ENCODE measurements at regions not wholly inside any gene's neighbourhood (a gene's known extent, or its start where the extent isn't known, plus 50 kb on each side); places are given as distances from the start of the nearest gene placed in this dataset.
A peak's percentile ranks its signal among the peaks of the same experiment; 100 is the strongest.
"Not testable (repeated sequence)": the region's sequence is repeated elsewhere in the genome, so short reads cannot be mapped to it uniquely, and the experiment has no call there.

DNA sequence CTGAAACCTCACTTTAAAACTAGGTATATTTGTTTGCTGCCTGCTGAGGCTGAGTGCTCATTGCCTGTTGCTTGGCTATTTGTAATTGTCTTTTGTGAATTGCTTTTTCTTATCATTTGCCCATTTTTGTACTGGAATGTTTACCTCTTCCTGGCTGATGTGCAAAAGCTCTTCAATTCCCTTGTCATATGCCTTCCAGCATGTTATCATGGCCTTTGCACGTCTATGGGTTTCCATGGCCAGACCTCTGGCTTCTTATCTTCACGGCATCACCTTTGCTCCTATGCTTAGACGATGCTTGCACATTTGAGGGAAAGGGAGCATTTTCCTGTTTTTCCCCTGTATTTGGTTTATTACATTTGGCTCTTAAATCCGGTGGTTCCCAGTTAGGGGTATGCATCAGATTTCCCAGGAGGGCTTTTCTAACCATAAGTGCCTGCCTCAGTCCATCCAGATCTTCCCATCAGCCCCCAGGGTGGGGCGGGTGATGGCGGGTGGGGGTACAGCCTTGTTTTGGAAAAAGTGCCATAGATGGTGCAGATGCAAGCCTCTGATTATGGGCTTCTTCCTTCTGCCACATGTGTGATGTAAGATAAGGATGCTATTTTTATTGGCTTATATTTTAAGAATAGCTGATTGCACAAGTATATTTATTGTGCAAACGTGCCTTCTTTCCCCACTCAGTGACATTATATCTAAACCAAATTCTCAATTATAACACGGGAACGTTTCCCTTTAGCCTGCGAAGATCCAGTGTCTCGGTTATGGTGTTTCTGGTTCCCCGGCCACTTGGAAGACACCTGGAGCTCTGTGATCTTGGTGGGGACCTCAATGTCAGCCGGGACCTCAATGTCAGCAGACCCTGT, 70.6 kb upstream of the SEPTIN5 start:
- DNase-seq: no peak

DNA sequence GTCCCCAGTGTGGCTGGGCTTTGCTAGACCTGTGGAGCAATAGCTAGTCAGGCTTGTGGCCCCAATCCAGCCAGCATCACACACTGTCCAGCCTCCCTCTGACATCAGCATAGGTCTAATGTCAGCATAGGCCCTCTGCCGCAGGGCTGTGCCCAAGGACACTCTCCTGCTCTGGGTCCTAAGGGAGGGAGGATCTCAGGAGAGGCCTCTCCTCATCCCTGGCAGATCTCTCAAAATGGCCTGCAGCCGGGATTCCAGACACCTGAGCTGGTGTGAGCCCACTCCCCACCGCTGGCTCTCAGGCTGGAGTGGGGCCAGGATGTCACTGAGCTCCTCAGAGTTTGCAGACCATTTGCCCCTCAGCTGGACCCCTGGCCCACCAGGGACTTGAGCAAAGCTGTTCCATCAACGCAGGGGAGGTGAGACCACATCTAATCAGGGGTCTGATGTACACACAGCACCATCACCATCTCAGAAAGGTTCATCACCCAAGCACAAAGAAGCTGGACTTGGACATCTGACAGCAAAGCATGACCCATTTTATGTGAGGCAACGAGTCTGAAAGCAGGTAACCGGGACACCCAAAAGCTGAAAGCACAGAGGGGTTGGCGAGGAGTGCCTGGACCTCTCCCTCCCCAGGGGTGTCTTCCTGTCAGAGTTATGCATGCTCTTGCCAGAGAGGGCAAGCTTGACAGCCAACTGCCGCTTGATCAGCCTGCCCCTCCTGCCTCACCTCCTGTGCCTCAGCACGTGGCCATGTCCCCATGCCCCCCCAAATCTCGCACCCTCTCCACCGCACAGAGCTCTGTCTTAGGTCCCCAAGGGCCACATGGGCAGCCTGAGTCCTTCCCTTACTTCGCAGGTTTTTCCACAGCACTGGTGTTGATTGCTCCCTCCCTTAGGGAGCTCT, 69.7 kb upstream of the SEPTIN5 start:
- no peak for DNase-seq

DNA sequence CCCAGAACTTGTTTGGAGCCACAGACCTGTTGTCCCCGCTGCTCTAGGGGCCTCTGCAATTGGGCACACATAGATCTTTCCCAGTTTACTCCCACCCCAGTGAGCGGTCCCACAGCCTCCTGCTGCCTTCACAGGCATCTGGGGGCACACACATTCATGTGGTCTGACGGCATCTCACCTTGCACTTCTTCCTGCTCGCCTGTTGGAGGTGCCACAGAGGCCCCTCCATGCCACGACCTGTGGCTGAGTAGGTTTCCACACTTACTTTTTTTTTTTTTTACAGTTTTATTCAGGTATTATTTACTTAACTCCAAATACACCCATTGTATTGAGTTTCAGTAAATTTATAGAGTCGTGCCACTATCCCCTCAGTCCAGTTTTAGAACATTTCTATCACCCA, 68.9 kb upstream of the SEPTIN5 start:
- no peak for DNase-seq

DNA sequence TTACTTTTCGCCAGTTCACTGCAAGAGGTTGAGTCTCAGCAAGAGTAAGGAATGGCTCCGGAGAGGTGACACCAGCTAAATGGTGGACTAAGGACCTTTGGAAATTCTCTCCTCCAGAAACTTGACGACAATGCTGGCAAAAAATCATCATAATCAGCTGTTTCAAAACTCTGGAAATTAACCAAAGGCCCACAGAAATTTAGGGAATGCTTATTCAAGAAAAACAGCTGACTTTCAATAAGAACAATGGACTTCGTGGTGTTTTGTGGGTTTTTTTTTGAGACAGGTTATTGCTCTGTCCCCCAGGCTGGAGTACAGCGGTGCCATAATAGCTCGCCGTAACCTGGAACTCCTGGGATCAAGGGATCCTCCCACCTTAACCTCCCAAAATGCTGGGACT, 68.4 kb upstream of the SEPTIN5 start:
- no peak for DNase-seq

DNA sequence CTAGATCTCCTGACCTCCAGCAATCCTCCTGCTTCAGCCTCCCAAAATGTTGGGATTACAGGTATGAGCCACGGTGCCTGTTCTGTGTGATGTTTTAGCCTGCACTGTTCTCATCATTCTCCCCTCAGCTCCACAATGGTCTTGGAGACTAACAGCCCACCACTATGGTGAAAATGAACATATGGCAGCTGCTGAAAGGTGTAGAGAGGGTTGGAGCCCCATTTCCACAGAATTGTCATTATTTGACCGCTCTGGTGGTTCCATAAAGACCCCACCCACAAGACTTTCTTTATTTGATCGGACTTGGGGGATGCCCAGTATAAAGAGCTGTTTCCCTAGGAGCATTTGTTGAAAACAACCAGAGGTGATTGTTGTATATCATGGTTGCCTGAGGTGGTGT, 67.9 kb upstream of the SEPTIN5 start:
- no peak for DNase-seq

DNA sequence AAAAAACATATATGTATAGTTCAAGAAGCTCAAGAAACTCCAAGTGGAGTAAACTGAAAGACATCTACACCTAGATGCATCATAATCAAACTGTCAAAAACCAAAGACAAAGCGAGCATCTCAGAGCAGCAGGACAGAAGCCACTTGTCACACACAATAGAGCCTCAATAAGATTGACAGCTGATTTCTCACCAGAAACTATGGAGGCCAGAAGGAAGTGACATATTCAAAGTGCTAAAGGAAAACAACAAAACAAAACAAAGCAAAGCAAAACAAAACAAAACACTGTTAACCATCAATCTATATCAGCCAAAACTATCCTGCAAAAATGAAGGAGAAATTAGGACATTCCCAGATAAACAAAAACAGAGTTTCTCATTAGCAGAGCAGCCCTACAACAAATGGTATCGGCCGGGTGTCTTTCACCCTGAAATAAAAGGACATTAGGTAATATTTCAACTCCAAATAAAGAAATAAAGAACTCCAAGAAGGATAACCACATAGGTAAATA, 65.8 kb upstream of the SEPTIN5 start:
- no peak for DNase-seq

DNA sequence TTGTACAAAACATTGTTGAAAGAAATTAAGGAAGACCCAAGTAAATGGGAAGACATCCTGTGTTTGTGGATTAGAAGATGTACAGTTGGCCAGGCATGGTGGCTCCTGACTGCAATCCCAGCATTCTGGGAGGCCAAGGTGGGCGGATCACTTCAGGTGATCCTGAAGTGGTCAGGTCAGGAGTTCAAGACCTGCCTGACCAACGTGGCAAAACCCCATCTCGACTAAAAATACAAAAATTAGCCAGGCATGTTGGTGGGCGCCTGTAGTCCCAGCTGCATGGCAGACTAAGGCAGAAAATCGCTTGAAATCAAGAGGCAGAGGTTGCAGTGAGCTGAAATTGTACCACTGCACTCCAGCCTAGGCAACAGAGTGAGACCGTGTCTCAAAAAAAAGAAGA, 62.0 kb upstream of the SEPTIN5 start:
- no peak for DNase-seq

DNA sequence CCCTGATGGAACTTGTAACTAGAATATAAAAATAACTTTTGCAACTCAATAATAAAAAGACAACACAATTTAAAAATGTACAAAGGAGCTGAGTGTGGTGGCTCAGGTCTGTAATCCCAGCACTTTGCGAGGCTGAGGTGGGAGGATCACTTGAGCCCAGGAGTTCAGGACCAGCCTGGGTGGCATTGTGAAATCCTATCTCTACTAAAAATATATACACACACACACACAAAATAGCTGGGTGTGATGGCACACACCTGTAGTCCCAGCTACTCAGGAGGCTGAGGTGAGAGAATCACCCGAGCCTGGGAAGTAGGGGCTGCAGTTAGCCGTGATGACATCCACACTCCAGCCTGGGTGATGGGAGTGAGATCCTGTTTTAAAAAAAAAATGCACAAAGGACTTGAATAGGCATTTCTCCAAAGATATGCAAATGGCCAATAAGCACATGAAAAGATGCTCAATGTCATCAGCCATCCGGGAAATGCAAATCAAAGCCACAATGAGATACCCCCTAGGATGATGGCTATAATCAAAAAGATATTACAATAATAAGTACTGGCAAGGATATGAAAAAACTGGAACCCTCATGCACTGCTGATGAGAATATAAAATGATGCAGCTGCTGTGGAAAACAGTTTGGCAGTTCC, 59.8 kb upstream of the SEPTIN5 start:
- no peak for DNase-seq

DNA sequence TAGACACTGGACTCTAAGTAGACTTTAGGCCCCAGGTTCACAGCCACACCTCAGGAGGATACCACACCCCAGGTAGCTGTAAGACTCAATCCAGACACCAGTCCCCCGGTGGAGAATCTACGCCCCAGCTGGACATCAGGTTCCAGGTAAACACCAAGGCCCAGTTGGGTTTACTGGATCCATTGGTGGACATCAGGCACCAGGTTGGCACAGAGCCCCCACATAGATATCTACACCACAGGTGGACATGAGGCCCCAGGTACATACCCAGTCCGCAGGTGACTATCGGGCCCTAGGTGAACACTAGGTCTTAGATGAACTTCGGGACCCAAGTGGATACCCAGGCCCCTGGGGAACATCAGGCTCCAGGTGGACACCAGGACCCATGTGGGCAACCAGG, 58.9 kb upstream of the SEPTIN5 start:
- no peak for DNase-seq

DNA sequence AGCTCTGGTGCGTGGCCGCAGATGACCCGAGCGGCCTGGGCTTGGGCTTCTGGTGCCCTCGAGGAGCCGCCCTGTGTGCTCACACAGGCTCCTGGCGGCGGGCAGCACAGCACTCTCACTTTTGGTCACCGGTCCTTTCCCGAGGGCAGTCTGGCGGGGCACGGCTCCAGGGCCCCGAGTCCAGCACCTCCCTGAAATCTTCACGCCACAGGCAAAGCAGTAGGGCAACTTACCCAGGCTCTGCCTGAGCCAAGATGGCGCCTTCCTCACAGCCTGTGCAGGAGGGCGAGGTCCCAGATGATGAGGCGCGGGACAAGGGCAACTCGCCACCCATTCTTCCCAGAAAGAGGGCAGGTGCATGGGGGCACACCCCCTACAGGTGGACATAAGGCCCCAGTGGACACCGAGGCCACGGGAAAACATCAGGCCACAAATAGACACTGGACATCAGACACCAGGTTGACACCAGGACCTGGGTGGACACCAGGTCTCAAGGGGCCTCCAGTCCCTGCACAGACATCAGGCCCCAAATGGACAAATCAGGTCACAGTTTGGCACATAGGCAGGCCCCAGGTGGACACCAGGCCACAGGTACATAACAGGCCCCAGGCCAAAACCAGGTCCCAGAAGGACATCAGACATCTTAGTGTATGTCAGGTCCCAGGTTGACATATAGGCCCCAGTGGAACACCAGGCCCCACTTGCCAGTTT, 57.6 kb upstream of the SEPTIN5 start:
- DNase-seq: no peak

DNA sequence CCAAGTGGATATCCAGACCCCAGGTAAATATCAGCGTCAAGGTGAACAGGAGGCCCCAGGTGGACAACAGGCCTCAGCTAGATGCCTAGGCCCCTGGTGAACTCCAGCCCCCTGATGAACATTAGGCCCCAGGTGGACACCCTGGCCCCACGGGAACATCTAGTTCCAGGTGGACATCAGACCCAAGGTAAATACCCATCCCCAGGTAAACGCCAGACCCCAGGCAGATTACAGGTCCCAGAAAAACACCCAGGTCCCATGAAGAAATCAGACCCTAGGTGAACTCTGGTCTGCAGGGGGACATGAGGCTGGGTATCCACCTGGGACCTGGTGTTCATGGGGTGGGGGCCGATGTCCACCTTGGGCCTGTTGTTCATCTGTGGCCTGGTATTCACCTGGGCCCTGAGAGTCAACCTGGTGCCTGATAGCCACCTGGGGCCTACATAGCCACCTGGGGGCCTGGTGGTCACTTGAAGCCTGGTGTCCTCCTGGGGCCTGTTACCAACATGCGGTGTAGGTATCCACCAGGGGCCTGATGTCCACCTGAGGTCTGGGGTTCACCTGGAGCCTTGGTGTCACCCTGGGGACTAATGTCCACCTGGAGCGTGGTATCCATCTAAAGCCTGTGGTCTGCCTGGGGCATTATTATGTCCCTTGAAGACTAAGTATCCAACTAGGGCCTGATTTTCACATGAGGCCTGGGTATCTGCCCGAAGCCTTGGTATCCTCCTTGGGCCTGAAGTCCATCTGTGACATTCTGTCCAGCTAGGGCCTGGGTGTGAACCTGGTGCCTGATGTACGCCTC, 56.8 kb upstream of the SEPTIN5 start:
- DNase-seq: no peak

DNA sequence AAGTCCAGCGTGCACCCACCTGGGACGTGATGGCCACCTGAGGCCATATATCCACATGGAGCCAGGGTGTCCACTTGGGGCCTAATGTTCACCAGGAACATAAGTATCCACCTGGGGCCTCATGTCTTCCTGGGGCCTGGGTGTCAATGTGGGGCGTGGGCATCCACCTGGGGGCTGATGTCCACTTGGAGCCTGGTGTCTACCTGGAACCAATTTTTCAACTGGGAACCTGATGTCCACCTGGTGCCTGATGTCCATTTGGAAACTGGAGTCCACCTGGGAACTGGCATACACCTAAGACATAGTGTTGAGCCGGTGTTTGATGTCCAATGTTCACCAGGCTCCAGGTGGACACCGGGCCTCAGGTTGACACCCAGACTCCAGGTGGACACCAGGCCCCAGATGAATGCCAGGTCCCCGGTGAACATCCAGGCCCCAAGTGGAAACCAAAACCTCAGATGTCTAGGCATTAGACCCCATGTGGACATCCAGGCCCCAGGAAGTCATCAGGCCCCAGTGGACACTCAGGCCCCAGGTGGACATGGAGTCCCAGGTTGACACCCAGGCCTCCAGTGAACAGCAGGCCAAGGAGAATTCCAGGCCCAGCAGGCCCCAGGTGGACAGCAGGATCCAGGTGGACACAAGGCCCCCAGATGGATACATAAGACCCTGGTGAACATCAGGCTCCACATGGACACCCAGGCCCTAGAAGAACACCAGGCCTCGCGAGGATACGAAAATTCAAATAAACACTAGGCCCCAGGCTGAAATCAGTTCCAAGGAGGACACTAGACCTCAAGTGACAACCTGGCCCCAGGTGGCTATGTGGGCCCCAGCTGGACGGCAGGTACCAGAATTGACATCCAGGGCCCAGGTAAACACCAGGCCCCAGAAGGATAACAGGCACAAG, 56.0 kb upstream of the SEPTIN5 start:
- DNase-seq: no peak

DNA sequence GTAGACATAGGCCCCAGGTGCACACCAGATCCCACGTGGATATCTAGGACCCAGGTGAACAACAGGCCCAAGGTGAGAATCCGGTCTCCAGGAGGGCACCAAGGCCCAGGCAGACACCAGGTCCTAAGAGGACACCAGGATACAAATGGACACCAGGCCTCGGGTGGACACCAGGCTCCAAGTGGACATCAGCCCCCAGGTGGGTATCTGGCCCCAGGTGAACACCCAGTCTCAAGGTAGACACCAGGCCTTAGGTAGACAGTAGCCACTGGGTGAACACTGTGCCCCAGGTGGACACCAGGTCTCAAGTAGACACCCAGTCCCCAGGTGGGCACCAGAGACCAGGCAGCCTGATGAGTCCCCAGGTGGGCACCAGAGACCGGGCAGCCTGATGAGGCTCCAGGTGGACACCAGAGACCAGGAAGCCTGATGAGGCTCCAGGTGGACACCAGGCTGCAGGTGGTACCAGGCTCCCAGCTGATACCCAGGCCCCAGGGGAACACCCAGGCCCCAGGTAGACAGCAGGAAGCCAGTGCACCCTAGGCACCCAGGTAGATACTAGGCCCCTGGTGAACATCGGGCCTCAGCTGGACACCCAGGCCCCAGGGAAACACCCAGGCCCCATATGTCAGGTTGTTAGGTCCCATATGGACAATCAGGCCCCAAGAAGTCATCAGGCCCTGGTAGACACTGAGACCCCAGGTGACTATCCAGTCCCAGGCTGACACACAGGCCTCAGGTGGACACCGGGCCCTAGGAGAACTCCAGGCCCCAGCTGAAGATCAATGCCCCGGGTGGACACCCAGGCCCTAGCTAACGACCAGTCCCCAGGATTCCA, 55.1 kb upstream of the SEPTIN5 start:
- DNase-seq: no peak

DNA sequence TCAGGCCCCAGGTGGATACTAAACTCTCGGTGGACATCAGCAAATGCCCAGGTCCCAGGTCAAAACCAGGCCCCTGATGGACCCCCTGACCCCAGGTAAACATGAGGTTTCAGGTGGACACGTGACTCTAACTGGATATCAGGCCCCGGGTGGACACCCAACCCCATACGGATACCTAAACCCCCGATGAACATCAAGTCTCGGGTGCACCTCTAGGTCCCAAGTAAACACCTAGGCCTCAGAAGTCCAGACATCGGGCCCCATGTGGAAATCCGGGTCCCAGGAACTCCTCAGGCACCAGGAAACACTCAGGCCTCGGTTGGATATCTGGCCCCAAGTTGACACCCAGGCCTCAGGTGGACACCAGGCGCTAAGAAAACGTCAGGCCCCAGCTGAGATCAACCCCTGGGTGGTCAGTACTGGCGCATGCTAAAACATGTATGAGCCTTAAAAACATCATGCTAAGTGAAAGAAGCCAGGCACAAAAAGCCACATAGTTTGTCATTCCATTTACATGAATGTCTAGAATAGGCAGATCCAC, 54.4 kb upstream of the SEPTIN5 start:
- DNase-seq: no peak

DNA sequence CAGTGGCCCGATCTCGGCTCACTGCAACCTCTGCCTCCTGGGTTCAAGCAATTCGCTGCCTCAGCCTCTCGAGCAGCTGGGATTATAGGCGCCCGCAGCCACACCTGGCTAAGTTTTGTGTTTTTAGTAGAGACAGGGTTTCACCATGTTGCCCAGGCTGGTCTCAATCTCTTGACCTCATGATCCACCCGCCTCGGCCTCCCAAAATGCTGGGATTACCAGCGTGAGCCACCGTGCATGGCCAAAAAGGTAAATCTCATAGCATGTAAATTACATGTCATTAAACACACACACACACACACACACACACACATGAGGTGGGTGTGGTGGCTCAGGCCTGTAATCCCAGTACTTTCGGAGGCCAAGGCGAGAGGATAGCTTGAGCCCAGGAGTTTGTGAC, 53.7 kb upstream of the SEPTIN5 start:
- not testable (repeated sequence) for DNase-seq

DNA sequence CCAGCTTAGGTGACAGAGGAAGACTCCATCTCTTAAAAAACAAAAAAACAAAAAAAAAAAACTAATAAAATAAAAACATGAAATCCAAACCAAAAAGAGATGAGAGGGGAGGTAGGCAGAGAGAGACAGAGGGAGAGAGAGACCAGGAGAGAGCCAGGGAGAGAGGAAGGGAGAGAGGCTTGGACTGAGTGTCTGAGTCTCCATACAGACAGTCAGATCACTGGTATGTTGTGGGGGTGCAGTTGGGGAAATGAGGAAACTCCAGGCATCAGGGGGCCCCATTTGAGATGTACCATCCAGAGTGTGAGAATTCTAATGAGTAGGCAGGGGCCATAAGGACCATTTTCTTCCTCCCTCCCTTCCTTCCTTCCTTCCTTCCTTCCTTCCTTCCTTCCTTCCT, 53.1 kb upstream of the SEPTIN5 start:
- no peak for DNase-seq

DNA sequence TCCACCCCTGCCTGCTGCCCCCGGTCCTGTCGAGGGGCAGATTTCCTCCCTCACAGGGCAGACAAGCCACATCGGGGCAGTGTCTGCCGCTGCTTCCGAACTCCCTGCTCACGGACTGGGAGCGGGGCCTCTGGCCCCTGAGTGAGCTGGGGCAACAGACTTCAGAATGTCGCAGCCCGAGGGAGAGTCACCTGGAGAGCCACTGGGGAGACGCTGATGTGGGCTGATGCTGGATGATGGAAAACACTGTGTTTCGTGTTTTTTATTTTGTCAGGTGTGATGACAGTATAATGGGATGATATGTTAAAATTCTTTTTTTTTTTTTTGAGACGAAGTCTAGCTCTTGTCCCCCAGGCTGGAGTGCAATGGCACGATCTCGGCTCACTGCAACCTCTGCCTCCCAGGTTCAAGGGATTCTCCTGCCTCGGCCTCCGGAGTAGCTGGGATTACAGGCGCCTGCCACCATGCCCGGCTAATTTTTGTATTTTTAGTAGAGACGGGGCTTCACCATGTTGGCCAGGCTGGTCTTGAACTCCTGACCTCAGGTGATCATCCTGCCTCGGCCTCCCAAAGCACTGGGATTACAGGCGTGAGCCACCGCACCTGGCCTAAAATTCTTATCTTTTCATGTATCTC, 52.1 kb upstream of the SEPTIN5 start:
- DNase-seq: not testable (repeated sequence)

DNA sequence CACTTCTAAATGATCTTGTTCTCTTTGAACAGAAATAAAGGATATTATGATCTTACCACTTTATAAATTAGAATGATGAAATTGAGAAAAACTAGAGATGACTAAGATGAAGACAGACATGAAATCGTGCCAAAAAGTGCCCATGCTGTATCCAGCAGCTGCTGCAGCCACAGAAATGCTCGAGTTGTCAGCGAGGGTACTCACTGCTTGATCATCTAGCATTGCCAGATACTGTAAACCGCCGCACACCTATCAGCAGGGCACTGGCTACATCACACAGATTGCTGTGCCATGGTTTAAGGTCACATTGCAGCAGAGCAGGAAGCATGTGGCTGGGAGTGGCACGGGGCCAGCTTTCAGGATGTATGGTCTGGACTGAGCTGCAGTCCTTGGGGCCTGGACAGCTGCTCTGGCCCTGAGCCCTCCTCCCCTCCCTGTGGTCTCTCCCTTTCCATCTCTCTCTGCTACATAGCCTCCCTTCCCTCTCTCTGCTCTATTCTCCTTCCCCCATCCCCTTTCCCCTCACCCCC, 51.0 kb upstream of the SEPTIN5 start:
- peak; percentile 79 for DNase-seq

All from DMS153 (cell line).